Mesothelial cell of epicardium (in vitro differentiated cells): ENCODE measurements at regions not wholly inside any gene's neighbourhood (a gene's known extent, or its start where the extent isn't known, plus 50 kb on each side); places are given as distances from the start of the nearest gene placed in this dataset.
"Not testable (repeated sequence)": the region's sequence is repeated elsewhere in the genome, so short reads cannot be mapped to it uniquely, and the experiment has no call there.

ENCODE experiments used
- DNase-seq, 2 experiments: peaks; one replicate each; pipeline ENCODE4 v3.0.0; 2021; ENCODE audit warnings: low spot score in 2 of 2; ENCODE audit not compliant: unreplicated experiment in 2 of 2
- H3K27ac Mint-ChIP-seq: 2 replicates; pipeline ENCODE4 v1.8.0; 2021; ENCODE audit warnings: mixed read lengths
- H3K27me3 Mint-ChIP-seq: 2 replicates; pipeline ENCODE4 v1.8.0; 2021; ENCODE audit warnings: low read depth, mixed read lengths
- H3K36me3 Mint-ChIP-seq: 2 replicates; pipeline ENCODE4 v1.8.0; 2021; ENCODE audit warnings: mixed read lengths
- H3K4me1 Mint-ChIP-seq: 2 replicates; pipeline ENCODE4 v1.8.0; 2021; ENCODE audit warnings: mixed read lengths
- H3K4me3 Mint-ChIP-seq: 2 replicates; pipeline ENCODE4 v1.8.0; 2021; ENCODE audit warnings: mild to moderate bottlenecking, moderate library complexity, mixed read lengths
- H3K9me3 Mint-ChIP-seq: 2 replicates; pipeline ENCODE4 v1.8.0; 2021; ENCODE audit warnings: mixed read lengths
- TF ChIP-seq, protein P1 (sequence below): fragments of 200-600 bp; sonication (generic); IDR thresholded peaks from one replicate; pipeline ENCODE4 v1.5.0; 2021; ENCODE audit warnings: antibody characterized with exemption; ENCODE audit not compliant: unreplicated experiment

DNA sequence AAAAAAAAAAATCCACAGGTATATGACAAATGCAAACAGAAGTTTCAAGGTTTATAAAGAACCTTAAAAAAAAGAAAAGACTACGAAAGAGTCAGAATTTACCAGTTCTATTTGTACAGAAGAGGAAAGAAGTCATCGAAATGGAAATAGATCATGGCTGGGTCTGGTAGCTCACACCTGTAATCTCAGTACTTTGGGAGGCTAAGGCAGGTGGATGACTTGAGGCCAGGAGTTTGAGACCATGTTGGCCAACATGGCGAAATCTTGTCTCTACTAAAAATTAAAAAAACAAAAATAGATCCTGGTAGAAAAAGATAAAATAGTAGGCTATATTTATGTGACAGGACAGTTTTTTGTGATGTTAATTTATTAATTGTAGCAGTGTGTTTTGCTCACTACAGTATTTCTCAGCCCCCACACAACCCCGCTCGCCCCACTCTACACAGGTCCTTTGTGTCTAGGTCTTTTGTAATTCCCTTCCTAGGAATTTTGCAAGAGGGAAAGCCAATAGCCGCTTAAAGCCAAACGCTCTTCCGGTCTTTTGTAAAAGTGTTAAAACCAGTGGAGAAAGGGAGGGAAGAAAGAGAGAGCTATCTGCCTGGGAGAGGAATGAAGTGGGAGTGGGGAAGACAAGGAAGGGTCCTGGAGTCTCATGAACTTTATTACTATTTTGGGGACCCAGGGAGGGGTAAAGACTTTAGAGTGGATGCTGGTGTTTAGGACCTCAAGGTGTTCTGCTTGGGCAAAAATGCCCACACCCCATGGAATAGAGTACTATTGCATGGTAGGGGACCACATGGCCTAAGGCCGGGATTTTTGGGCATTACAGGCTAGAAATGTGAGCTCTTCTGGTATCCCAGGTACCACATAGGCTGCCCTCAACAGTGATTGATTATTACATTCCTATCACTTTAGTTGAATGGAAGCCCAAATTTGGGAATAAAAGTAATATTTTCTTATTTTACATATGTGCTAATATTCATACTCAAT is 59.4 kb upstream of the XPO1 start:
- Mint-ChIP-seq H3K9me3 (peaks cover 9% of the 10 kb centered on the region), H3K4me3 (no peak overlapping the region), H3K27ac (no peak overlapping the region), H3K36me3 (peaks cover 2% of the 10 kb centered on the region), H3K27me3 (no peaks in the 10 kb centered on the region), H3K4me1 (no peaks in the 10 kb centered on the region)
- TF ChIP-seq, protein P1, sequence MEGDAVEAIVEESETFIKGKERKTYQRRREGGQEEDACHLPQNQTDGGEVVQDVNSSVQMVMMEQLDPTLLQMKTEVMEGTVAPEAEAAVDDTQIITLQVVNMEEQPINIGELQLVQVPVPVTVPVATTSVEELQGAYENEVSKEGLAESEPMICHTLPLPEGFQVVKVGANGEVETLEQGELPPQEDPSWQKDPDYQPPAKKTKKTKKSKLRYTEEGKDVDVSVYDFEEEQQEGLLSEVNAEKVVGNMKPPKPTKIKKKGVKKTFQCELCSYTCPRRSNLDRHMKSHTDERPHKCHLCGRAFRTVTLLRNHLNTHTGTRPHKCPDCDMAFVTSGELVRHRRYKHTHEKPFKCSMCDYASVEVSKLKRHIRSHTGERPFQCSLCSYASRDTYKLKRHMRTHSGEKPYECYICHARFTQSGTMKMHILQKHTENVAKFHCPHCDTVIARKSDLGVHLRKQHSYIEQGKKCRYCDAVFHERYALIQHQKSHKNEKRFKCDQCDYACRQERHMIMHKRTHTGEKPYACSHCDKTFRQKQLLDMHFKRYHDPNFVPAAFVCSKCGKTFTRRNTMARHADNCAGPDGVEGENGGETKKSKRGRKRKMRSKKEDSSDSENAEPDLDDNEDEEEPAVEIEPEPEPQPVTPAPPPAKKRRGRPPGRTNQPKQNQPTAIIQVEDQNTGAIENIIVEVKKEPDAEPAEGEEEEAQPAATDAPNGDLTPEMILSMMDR, result no peak
- DNase-seq, result no peak

DNA sequence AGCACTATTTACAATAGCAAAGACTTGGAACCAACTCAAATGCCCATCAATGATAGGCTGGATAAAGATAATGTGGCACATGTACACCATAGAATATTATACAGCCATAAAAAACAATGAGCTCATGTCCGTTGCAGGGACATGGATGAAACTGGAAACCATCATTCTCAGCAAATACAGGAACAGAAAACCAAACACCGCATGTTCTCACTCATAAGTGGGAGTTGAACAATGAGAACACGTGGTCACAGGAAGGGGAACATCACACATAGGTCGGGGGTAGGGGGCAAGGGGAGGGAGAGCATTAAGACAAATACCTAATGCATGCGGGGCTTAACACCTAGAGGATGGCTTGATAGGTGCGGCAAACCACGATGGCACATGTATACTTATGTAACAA is 56.0 kb upstream of the XPO1 start:
- peaks cover 15% of the 10 kb centered on the region for H3K9me3 Mint-ChIP-seq
- H3K36me3 Mint-ChIP-seq, H3K4me3 Mint-ChIP-seq, H3K27me3 Mint-ChIP-seq, DNase-seq, H3K4me1 Mint-ChIP-seq, H3K27ac Mint-ChIP-seq: not testable (repeated sequence)

DNA sequence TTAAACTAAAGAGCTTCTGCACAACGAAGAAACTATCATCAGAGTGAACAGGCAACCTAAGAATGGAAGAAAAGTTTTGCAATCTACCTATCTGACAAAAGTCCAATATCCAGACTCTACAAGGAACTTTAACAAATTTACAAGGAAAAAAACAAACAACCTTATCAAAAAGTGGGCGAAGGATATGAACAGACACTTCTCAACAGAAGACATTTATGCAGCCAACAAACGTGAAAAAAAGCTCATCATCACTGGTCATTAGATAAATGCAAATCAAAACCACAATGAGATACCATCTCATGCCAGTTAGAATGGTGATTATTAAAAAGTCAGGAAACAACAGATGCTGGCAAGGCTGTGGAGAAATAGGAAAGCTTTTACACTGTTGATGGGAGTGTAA is 55.5 kb upstream of the XPO1 start:
- not testable (repeated sequence) for H3K36me3 Mint-ChIP-seq, H3K4me1 Mint-ChIP-seq, H3K27ac Mint-ChIP-seq, H3K4me3 Mint-ChIP-seq, H3K27me3 Mint-ChIP-seq, DNase-seq
- peaks cover 15% of the 10 kb centered on the region for H3K9me3 Mint-ChIP-seq

DNA sequence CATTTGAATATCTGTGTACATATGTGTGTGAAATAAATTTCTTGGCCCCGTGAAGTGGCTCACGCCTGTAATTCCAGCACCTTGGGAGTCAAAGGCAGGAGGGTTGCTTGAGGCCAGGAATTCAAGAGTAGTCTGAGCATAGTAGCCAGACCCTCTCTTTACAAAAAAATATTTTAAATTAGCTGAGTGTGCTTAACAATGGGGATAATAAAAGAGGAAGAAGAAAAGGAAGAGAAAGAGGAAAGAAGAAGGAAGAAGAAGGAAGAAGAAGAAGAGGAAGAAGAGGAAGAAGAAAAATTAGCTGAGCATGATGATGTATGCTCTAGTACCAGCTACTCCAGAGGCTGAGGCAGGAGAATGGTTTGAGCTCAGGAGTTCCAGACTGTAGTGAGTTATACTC is 52.1 kb upstream of the XPO1 start:
- Mint-ChIP-seq H3K4me3 (no peak overlapping the region), H3K36me3 (peaks cover 2% of the 10 kb centered on the region), H3K9me3 (peaks cover 15% of the 10 kb centered on the region), H3K4me1 (no peaks in the 10 kb centered on the region), H3K27me3 (no peaks in the 10 kb centered on the region), H3K27ac (no peak overlapping the region)
- no peak for DNase-seq
- TF ChIP-seq, protein P1, result no peak

DNA sequence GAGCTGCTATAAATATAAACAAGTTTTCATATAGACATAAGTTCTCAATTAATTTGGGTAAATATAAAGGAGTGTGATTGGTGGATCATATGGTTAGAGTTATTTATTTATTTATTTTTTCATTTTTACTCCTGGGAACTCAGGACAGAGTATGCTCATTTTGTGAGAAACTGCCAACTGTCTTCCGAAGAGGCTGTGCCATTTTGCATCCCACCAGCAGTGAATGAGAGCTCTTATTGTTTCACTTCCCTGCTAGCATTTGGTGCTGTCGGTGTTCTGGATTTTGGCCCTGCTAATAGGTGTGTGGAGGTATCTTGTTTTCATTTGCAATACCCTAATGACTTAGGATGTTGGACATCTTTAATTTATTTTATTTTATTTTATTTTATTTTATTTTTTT is 50.4 kb upstream of the XPO1 start:
- no peak overlapping the region for H3K4me3 Mint-ChIP-seq
- peaks cover 12% of the 10 kb centered on the region for H3K9me3 Mint-ChIP-seq
- DNase-seq, result no peak
- H3K4me1 Mint-ChIP-seq, result no peaks in the 10 kb centered on the region
- no peak overlapping the region for H3K27ac Mint-ChIP-seq
- H3K27me3 Mint-ChIP-seq, result no peaks in the 10 kb centered on the region
- TF ChIP-seq, protein P1, result no peak
- peaks cover 2% of the 10 kb centered on the region for H3K36me3 Mint-ChIP-seq
